H1 (cell line): ENCODE measurements at regions not wholly inside any gene's neighbourhood (a gene's known extent, or its start where the extent isn't known, plus 50 kb on each side); places are given as distances from the start of the nearest gene placed in this dataset.
"Not testable (repeated sequence)": the region's sequence is repeated elsewhere in the genome, so short reads cannot be mapped to it uniquely, and the experiment has no call there.

ENCODE experiments used
- CTCF ChIA-PET: fragments of 300-600 bp; sonication (Branson Sonifier 250); formaldehyde crosslinking; loops from one replicate; lab custom pipeline; 2021; ENCODE audit not compliant: partially characterized antibody; lab: Charles Lee
- POLR2A ChIA-PET: fragments of 300-600 bp; sonication (Branson Sonifier 250); formaldehyde crosslinking; loops from one replicate; lab custom pipeline; 2021; ENCODE audit warnings: inconsistent platforms; ENCODE audit not compliant: partially characterized antibody; lab: Charles Lee
- DNase-seq, 2 experiments: peaks; one replicate each; pipeline versions ENCODE4 v3.0.0 to v3.0.0-alpha.2; 2010 to 2022; ENCODE audit warnings: low spot score in 2 of 2, low read depth in 1 of 2, mixed read lengths in 1 of 2
- FAIRE-seq: peaks from 2 replicates; lab custom pipeline; 2011; peaks lifted over from hg19 to GRCh38; lab: Jason Lieb, UNC
- H2AFZ ChIP-seq: 2 replicates; pipeline ENCODE4 v1.8.1; 2012; ENCODE audit warnings: low read length, inconsistent platforms
- H2AK5ac ChIP-seq: 2 replicates; pipeline ENCODE4 v1.6.1; 2013; ENCODE audit warnings: low read depth, low read length
- H2BK120ac ChIP-seq: replicated peaks from 2 replicates; pipeline ENCODE3; 2013; ENCODE audit warnings: low read depth, low read length, inconsistent platforms
- H2BK12ac ChIP-seq: 2 replicates; pipeline ENCODE4 v1.6.1; 2013; ENCODE audit warnings: low read depth, low read length
- H2BK15ac ChIP-seq: 2 replicates; pipeline ENCODE4 v1.6.1; 2013; ENCODE audit warnings: low read length
- H2BK20ac ChIP-seq: 2 replicates; pipeline ENCODE4 v1.6.1; 2013; ENCODE audit warnings: low read length
- H2BK5ac ChIP-seq: 2 replicates; pipeline ENCODE4 v1.6.1; 2013; ENCODE audit warnings: low read depth, low read length
- H3K14ac ChIP-seq: 2 replicates; pipeline ENCODE4 v1.6.1; 2013; ENCODE audit warnings: inconsistent platforms; ENCODE audit not compliant: insufficient read length
- H3K18ac ChIP-seq: 2 replicates; pipeline ENCODE4 v1.6.1; 2013; ENCODE audit warnings: low read length; ENCODE audit errors: extremely low read depth
- H3K23ac ChIP-seq: 2 replicates; pipeline ENCODE4 v1.6.1; 2013; ENCODE audit warnings: inconsistent platforms; ENCODE audit not compliant: insufficient read length
- H3K23me2 ChIP-seq: 2 replicates; pipeline ENCODE4 v1.6.1; 2013; ENCODE audit warnings: low read depth, low read length
- H3K27ac ChIP-seq: 2 replicates; pipeline ENCODE4 v1.6.1; 2011; ENCODE audit warnings: low read depth, low read length, inconsistent platforms
- H3K27me3 ChIP-seq, 4 experiments: replicated peaks in 1 of 4; 1 replicate in 1 of 4; 2 replicates in 3 of 4; pipeline versions ENCODE4 v1.6.1 to v1.8.1; 2011 to 2013; ENCODE audit warnings: low read length in 3 of 4, mild to moderate bottlenecking in 3 of 4, inconsistent platforms in 2 of 4, mixed read lengths in 2 of 4, moderate library complexity in 1 of 4; ENCODE audit not compliant: control insufficient read depth in 3 of 4, insufficient read depth in 3 of 4; ENCODE audit errors: extremely low read depth in 1 of 4
- H3K36me3 ChIP-seq, 4 experiments: 2 replicates each; pipeline versions ENCODE4 v1.6.1 to v1.8.1; 2011 to 2013; ENCODE audit warnings: mild to moderate bottlenecking in 4 of 4, low read length in 3 of 4, moderate library complexity in 2 of 4, control low read depth in 1 of 4, inconsistent platforms in 1 of 4; ENCODE audit not compliant: insufficient read depth in 4 of 4, control insufficient read depth in 2 of 4
- H3K4ac ChIP-seq: replicated peaks from 2 replicates; pipeline ENCODE3; 2013; ENCODE audit warnings: low read length, low read depth, mixed read lengths, inconsistent platforms; ENCODE audit not compliant: insufficient read length
- H3K4me1 ChIP-seq, 4 experiments: replicated peaks in 1 of 4; 1 replicate in 1 of 4; 2 replicates in 3 of 4; pipeline versions ENCODE4 v1.6.1 to v1.8.1; 2011 to 2013; ENCODE audit warnings: low read length in 3 of 4, inconsistent platforms in 2 of 4, mixed read lengths in 1 of 4; ENCODE audit not compliant: insufficient read depth in 4 of 4, control insufficient read depth in 3 of 4
- H3K4me2 ChIP-seq, 2 experiments: 2 replicates each; pipeline versions ENCODE4 v1.6.1 to v1.8.1; 2011 to 2013; ENCODE audit warnings: low read depth in 2 of 2, low read length in 2 of 2, control low read depth in 1 of 2, inconsistent platforms in 1 of 2, mild to moderate bottlenecking in 1 of 2; ENCODE audit not compliant: insufficient read depth in 1 of 2
- H3K4me3 ChIP-seq, 4 experiments: fragments of 200-600, 300-600 bp in 1 of 4; sonication (generic), shearing (Covaris generic), sonication (Bioruptor Twin) in 1 of 4; 2 replicates each; pipeline versions ENCODE4 v1.5.1 to v1.8.1; 2011 to 2016; ENCODE audit warnings: low read length in 4 of 4, low read depth in 3 of 4, control low read depth in 2 of 4, inconsistent platforms in 2 of 4, mild to moderate bottlenecking in 2 of 4, mixed read lengths in 1 of 4, moderate library complexity in 1 of 4; ENCODE audit not compliant: insufficient read depth in 2 of 4; ENCODE audit errors: extremely low read depth in 1 of 4
- H3K56ac ChIP-seq: replicated peaks from 2 replicates; pipeline ENCODE3; 2013; ENCODE audit warnings: low read depth, mild to moderate bottlenecking, mixed read lengths, low read length, inconsistent platforms; ENCODE audit not compliant: insufficient read length
- H3K79me1 ChIP-seq: 2 replicates; pipeline ENCODE4 v1.6.1; 2013; ENCODE audit warnings: low read depth, low read length, control low read depth
- H3K79me2 ChIP-seq, 2 experiments: 2 replicates each; pipeline versions ENCODE4 v1.6.1 to v1.8.1; 2012 to 2013; ENCODE audit warnings: low read length in 2 of 2, mild to moderate bottlenecking in 2 of 2, inconsistent platforms in 1 of 2; ENCODE audit not compliant: insufficient read depth in 2 of 2, control insufficient read depth in 1 of 2
- H3K9ac ChIP-seq, 4 experiments: replicated peaks in 1 of 4; 1 replicate in 1 of 4; 2 replicates in 3 of 4; pipeline versions ENCODE4 v1.6.1 to v1.8.1; 2011 to 2013; ENCODE audit warnings: low read depth in 3 of 4, low read length in 3 of 4, control low read depth in 2 of 4, mild to moderate bottlenecking in 2 of 4, moderate library complexity in 2 of 4, inconsistent platforms in 1 of 4; ENCODE audit errors: extremely low read depth in 1 of 4
- H3K9me3 ChIP-seq, 2 experiments: 2 replicates each; pipeline versions ENCODE4 v1.6.1 to v1.8.1; 2012 to 2013; ENCODE audit warnings: mild to moderate bottlenecking in 2 of 2, moderate library complexity in 2 of 2, control low read depth in 1 of 2, inconsistent platforms in 1 of 2, low read depth in 1 of 2, low read length in 1 of 2, mixed read lengths in 1 of 2; ENCODE audit not compliant: insufficient read depth in 2 of 2
- H4K20me1 ChIP-seq, 2 experiments: replicated peaks in 1 of 2; 2 replicates each; pipeline versions ENCODE3 to v1.8.1; 2011 to 2013; ENCODE audit warnings: inconsistent platforms in 2 of 2, low read length in 2 of 2, mild to moderate bottlenecking in 1 of 2; ENCODE audit not compliant: insufficient read depth in 2 of 2, control insufficient read depth in 1 of 2
- H4K5ac ChIP-seq: 2 replicates; pipeline ENCODE4 v1.6.1; 2013; ENCODE audit warnings: low read length, low read depth, mixed read lengths, inconsistent platforms; ENCODE audit not compliant: insufficient read length
- H4K8ac ChIP-seq: 2 replicates; pipeline ENCODE4 v1.8.0; 2013; ENCODE audit warnings: mild to moderate bottlenecking, moderate library complexity, low read length, inconsistent platforms; ENCODE audit not compliant: insufficient read depth; ENCODE audit errors: extremely low read depth
- H4K91ac ChIP-seq: replicated peaks from 2 replicates; pipeline ENCODE3; 2013; ENCODE audit warnings: low read length, mixed read lengths, inconsistent platforms; ENCODE audit not compliant: insufficient read length
- WGBS, 2 experiments: shearing (Covaris generic) in 1 of 2; methylation state at CpG; one replicate each; pipeline versions ENCODE4 v1.1.6 to v1.1.7; 2013 to 2015; ENCODE audit warnings: low lambda C conversion rate in 2 of 2, mixed read lengths in 2 of 2, inconsistent platforms in 1 of 2, low coverage in 1 of 2, missing lambda C conversion rate in 1 of 2; ENCODE audit not compliant: insufficient replicate concordance in 2 of 2, insufficient coverage in 1 of 2, insufficient read length in 1 of 2; ENCODE audit errors: extremely low coverage in 1 of 2, missing lambda C conversion rate in 1 of 2; 5-methylcytosine and 5-hydroxymethylcytosine counted together

DNA sequence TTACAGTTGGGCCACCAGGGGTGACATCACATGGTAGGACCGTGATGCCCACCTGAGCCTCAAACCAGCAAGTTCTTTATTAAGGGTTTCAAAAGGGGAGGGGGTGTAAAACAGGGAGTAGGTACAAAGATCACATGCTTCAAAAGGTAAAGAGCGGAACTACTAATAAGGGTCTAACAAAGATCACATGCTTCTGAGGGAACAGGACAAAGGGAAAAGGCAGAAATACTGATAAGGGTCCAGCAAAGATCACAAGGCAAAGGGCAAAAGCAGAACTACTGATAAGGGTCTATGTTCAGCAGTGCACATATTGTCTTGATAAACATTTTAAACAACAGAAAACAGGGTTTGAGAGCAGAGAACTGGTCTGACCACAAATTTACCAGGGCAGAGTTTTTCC is 246.8 kb upstream of the ARHGEF26 start:
- H4K5ac ChIP-seq, H2BK20ac ChIP-seq, H3K18ac ChIP-seq, H3K9ac ChIP-seq, POLR2A ChIA-PET, H3K79me1 ChIP-seq, H3K4me1 ChIP-seq, H2BK12ac ChIP-seq, H3K27ac ChIP-seq, H3K56ac ChIP-seq, H2AK5ac ChIP-seq, H3K27me3 ChIP-seq, H3K9me3 ChIP-seq, H3K4ac ChIP-seq, H3K79me2 ChIP-seq, H3K23ac ChIP-seq, H3K4me3 ChIP-seq, H3K36me3 ChIP-seq, H3K4me2 ChIP-seq, H4K8ac ChIP-seq, H2BK5ac ChIP-seq, DNase-seq, CTCF ChIA-PET, H2AFZ ChIP-seq, H2BK15ac ChIP-seq, H3K14ac ChIP-seq, H2BK120ac ChIP-seq, H3K23me2 ChIP-seq, H4K91ac ChIP-seq, FAIRE-seq, H4K20me1 ChIP-seq: not testable (repeated sequence)
- WGBS, 2 experiments: 88% methylated on average over 2 of the region's 2 CpGs; no CpG with 5 or more reads in 1 of the 2 experiments
